Uterus (tissue), 3 donors: ENCODE measurements at regions not wholly inside any gene's neighbourhood (a gene's known extent, or its start where the extent isn't known, plus 50 kb on each side); places are given as distances from the start of the nearest gene placed in this dataset.

Source experiments
- DNase-seq, 2 donors: peaks; one replicate each; pipeline ENCODE4 v3.0.0-alpha.2; 2019 to 2020
- H3K27ac ChIP-seq, 2 donors: fragments of 200-600 bp; sonication (generic); 1 replicate in 1 of 2; 2 replicates in 1 of 2; pipeline ENCODE4 v1.5.1; 2016 to 2018
- H3K27me3 ChIP-seq, 2 donors: fragments of 200-600 bp; sonication (generic); one replicate each; pipeline ENCODE4 v1.5.1; 2018 to 2019; ENCODE audit warnings: control low read depth in 1 of 2
- H3K36me3 ChIP-seq, 2 donors: fragments of 200-600 bp; sonication (generic); one replicate each; pipeline ENCODE4 v1.5.1; 2019; ENCODE audit warnings: control low read depth in 1 of 2
- H3K4me1 ChIP-seq, 2 donors: fragments of 200-600 bp; sonication (generic); one replicate each; pipeline ENCODE4 v1.5.1; 2018 to 2019; ENCODE audit warnings: control low read depth in 1 of 2
- H3K4me3 ChIP-seq, 2 donors: fragments of 200-600 bp; sonication (generic); 1 replicate in 1 of 2; 2 replicates in 1 of 2; pipeline ENCODE4 v1.5.1; 2018 to 2019; ENCODE audit warnings: mild to moderate bottlenecking in 1 of 2
- H3K9me3 ChIP-seq, 2 donors: fragments of 200-600 bp; sonication (generic); one replicate each; pipeline ENCODE4 v1.5.1; 2019; ENCODE audit warnings: control low read depth in 1 of 2
- CTCF ChIP-seq, 4 experiments: fragments of 200-600 bp in 2 of 4; fragments of 450-650 bp in 2 of 4; sonication (generic) in 2 of 4; IDR thresholded peaks; one replicate each; pipeline ENCODE4 v1.5.1; 2016 to 2019; ENCODE audit warnings: antibody characterized with exemption in 4 of 4, mild to moderate bottlenecking in 2 of 4, moderate library complexity in 1 of 4
- POLR2A ChIP-seq, 2 donors: fragments of 450-650 bp; IDR thresholded peaks; one replicate each; pipeline ENCODE4 v1.6.1; 2016; ENCODE audit warnings: antibody characterized with exemption in 2 of 2, mild to moderate bottlenecking in 1 of 2, moderate library complexity in 1 of 2
- intact Hi-C: fragments of 100-400 bp; cut with DNase I; formaldehyde crosslinking; loops from one replicate; pipeline ENCODE4 v1.15.1; 2023; ENCODE audit warnings: low total_unique reads
- donor health status: DM: yes; HTN: yes; CAD: no.

GRCh38 chr10:36491926-36492325 is 633.5 kb upstream of the ANKRD30A start:
- intact Hi-C loops: no loop called here
- no peak overlapping the region for H3K27ac ChIP-seq
- H3K36me3 ChIP-seq: no peaks in the 10 kb centered on the region
- no peaks in the 10 kb centered on the region for H3K4me1 ChIP-seq
- no peaks in the 10 kb centered on the region for H3K27me3 ChIP-seq
- TF ChIP-seq POLR2A (IDR thresholded peaks at IDR 0.05) (no peak), CTCF (IDR thresholded peaks at IDR 0.05) (no peak)
- DNase-seq: no peak
- H3K4me3 ChIP-seq: no peak overlapping the region
- no peaks in the 10 kb centered on the region for H3K9me3 ChIP-seq

GRCh38 chr10:36489611-36490228 is 635.7 kb upstream of the ANKRD30A start:
- no peaks in the 10 kb centered on the region for H3K4me1 ChIP-seq
- H3K36me3 ChIP-seq: no peaks in the 10 kb centered on the region
- H3K9me3 ChIP-seq: no peaks in the 10 kb centered on the region
- H3K4me3 ChIP-seq: no peak overlapping the region
- H3K27ac ChIP-seq: no peak overlapping the region
- no peak for DNase-seq
- TF ChIP-seq POLR2A (IDR thresholded peaks at IDR 0.05): no peak
- no peak for TF ChIP-seq CTCF (IDR thresholded peaks at IDR 0.05)
- no peaks in the 10 kb centered on the region for H3K27me3 ChIP-seq
- intact Hi-C loops: no loop called here

GRCh38 chr10:36489181-36489580 is 636.2 kb upstream of the ANKRD30A start:
- intact Hi-C loops: no loop called here
- Histone ChIP-seq H3K4me1 (no peaks in the 10 kb centered on the region), H3K27ac (no peak overlapping the region), H3K9me3 (no peaks in the 10 kb centered on the region), H3K4me3 (no peak overlapping the region), H3K27me3 (no peaks in the 10 kb centered on the region), H3K36me3 (no peaks in the 10 kb centered on the region)
- no peak for DNase-seq
- TF ChIP-seq POLR2A (IDR thresholded peaks at IDR 0.05) (no peak), CTCF (IDR thresholded peaks at IDR 0.05) (no peak)

GRCh38 chr10:36488579-36488978 is 636.8 kb upstream of the ANKRD30A start:
- Histone ChIP-seq H3K4me3 (no peak overlapping the region), H3K27ac (no peak overlapping the region), H3K9me3 (no peaks in the 10 kb centered on the region), H3K27me3 (no peaks in the 10 kb centered on the region), H3K36me3 (no peaks in the 10 kb centered on the region), H3K4me1 (no peaks in the 10 kb centered on the region)
- no peak for DNase-seq
- no peak for TF ChIP-seq CTCF (IDR thresholded peaks at IDR 0.05)
- TF ChIP-seq POLR2A (IDR thresholded peaks at IDR 0.05): no peak
- intact Hi-C loops: no loop called here

- DNase-seq: no peak
- Histone ChIP-seq H3K9me3 (no peaks in the 10 kb centered on the region), H3K27ac (no peak overlapping the region), H3K4me3 (no peak overlapping the region), H3K27me3 (no peaks in the 10 kb centered on the region), H3K4me1 (no peaks in the 10 kb centered on the region), H3K36me3 (no peaks in the 10 kb centered on the region)
- intact Hi-C loops: no loop called here
- TF ChIP-seq CTCF (IDR thresholded peaks at IDR 0.05): no peak
- no peak for TF ChIP-seq POLR2A (IDR thresholded peaks at IDR 0.05)
Measured at GRCh38 chr10:36479073-36479472, 646.3 kb upstream of the ANKRD30A start.
